Calu3 (cell line): ENCODE measurements at regions not wholly inside any gene's neighbourhood (a gene's known extent, or its start where the extent isn't known, plus 50 kb on each side); places are given as distances from the start of the nearest gene placed in this dataset.

Experiments
- BruUV-seq: library from RNA; stranded (reverse); fragments of 400-500 nt; replicated peaks from 2 replicates; lab custom pipeline; 2021; lab: Mats Ljungman, UMichigan
- CTCF ChIA-PET: fragments of 300-600 bp; sonication (Branson Sonifier 250); formaldehyde crosslinking; loops from one replicate; lab custom pipeline; 2022; ENCODE audit warnings: antibody characterized with exemption; lab: Charles Lee
- DNase-seq: peaks from one replicate; pipeline ENCODE4 v3.0.0; 2022
- H3K27ac Mint-ChIP-seq: one replicate; pipeline ENCODE4 v1.8.0; 2022; ENCODE audit warnings: mixed read lengths; ENCODE audit not compliant: unreplicated experiment
- H3K27me3 Mint-ChIP-seq: one replicate; pipeline ENCODE4 v1.8.0; 2022; ENCODE audit warnings: mixed read lengths; ENCODE audit not compliant: unreplicated experiment
- H3K36me3 Mint-ChIP-seq: one replicate; pipeline ENCODE4 v1.8.0; 2022; ENCODE audit warnings: mild to moderate bottlenecking, moderate library complexity, mixed read lengths; ENCODE audit not compliant: insufficient read depth, unreplicated experiment
- H3K4me1 Mint-ChIP-seq: one replicate; pipeline ENCODE4 v1.8.0; 2022; ENCODE audit warnings: mild to moderate bottlenecking, low read depth, mixed read lengths; ENCODE audit not compliant: unreplicated experiment
- H3K4me3 Mint-ChIP-seq: one replicate; pipeline ENCODE4 v1.8.0; 2022; ENCODE audit warnings: mild to moderate bottlenecking, low read depth, moderate library complexity, mixed read lengths; ENCODE audit not compliant: unreplicated experiment
- H3K9me3 Mint-ChIP-seq: one replicate; pipeline ENCODE4 v1.8.0; 2022; ENCODE audit warnings: low read depth, mixed read lengths; ENCODE audit not compliant: unreplicated experiment
- CTCF ChIP-seq: fragments of 200-600 bp; IDR thresholded peaks from one replicate; pipeline ENCODE4 v1.8.0; 2022; ENCODE audit warnings: antibody characterized with exemption; ENCODE audit not compliant: unreplicated experiment
- intact Hi-C: fragments of 100-400 bp; cut with micrococcal nuclease; formaldehyde crosslinking; loops from one replicate; pipeline ENCODE4 v1.10.0; 2022; ENCODE audit not compliant: unreplicated experiment

GRCh38 chr7:125644109-125644508 lies 714.5 kb upstream of the POT1 start:
- Mint-ChIP-seq H3K36me3 (no peaks in the 10 kb centered on the region), H3K27me3 (no peaks in the 10 kb centered on the region), H3K9me3 (no peaks in the 10 kb centered on the region), H3K27ac (no peak overlapping the region), H3K4me3 (no peak overlapping the region), H3K4me1 (peaks cover 20% of the 10 kb centered on the region)
- no peak for DNase-seq
- no TSS peak for BruUV-seq
- intact Hi-C loops: no loop called here
- TF ChIP-seq CTCF: no peak
- CTCF ChIA-PET: interaction anchor here (0.6 to 0.7 kb wide), 2 partner anchors 83 to 406 kb away, joined by 3 read pairs; no protein-coding TSS in a partner anchor

DNA sequence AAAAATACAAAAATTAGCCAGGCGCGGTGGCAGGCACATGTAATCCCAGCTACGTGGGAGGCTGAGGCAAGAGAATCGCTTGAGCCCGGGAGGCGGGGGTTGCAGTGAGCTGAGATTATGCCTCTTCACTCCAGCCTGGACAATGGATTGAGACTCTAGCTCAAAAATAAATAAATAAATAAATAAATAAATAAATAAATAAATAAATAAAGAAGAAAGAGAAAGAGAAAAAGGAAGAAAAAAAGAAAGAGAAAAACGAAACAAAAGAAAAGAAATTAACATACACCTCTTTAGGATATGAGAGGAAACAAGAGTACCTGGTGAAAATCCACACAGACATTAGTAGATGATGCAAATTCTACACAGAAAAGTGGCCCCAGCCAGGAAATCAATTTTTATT lies 713.7 kb upstream of the POT1 start:
- H3K4me3 Mint-ChIP-seq: no peak overlapping the region
- no peak overlapping the region for H3K27ac Mint-ChIP-seq
- no TSS peak for BruUV-seq
- CTCF ChIA-PET: no interaction called here
- DNase-seq: no peak
- TF ChIP-seq CTCF: no peak
- no peaks in the 10 kb centered on the region for H3K9me3 Mint-ChIP-seq
- intact Hi-C loops: no loop called here
- peaks cover 12% of the 10 kb centered on the region for H3K4me1 Mint-ChIP-seq
- H3K27me3 Mint-ChIP-seq: no peaks in the 10 kb centered on the region
- no peaks in the 10 kb centered on the region for H3K36me3 Mint-ChIP-seq

- intact Hi-C loops: no loop called here
- CTCF ChIA-PET: interaction anchor here (0.7 kb wide), 1 partner anchor 921 kb away, joined by 3 read pairs; no protein-coding TSS in a partner anchor
- H3K4me1 Mint-ChIP-seq: peaks cover 9% of the 10 kb centered on the region
These were observed 712.3 kb upstream of the POT1 start for GRCh38 chr7:125641884-125642283.

DNA sequence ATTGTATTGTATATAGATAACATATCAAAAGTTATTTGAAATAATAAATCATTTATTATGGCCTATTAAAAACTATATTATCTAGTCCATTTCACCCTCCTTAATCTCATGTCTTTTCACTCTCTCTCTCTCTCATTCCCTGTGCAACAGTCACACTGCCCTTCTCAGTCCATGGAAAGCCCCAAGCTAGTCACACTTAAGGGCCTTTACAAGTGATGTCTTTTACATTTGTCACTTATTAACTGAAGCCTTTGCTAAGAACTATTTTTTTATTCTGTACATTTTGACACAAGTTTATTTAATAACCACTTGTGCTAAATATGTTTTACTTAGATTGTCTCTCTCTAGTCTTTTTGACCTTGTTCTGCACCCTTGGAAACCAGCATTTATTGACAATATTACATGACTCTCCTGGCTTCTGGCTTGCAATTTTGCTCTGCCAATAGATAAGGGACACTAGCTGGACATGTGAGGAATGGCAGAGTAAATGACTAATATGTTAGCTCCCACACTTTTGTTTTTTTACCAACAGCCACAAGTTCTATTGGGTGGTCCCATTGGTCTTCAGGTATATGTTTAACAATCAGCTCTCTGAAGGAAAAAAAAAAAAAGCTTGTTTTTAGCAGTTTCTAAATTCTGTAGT lies 706.8 kb upstream of the POT1 start:
- H3K9me3 Mint-ChIP-seq: no peaks in the 10 kb centered on the region
- H3K4me3 Mint-ChIP-seq: no peak overlapping the region
- H3K4me1 Mint-ChIP-seq: peaks cover 8% of the 10 kb centered on the region
- CTCF ChIA-PET: no interaction called here
- H3K36me3 Mint-ChIP-seq: no peaks in the 10 kb centered on the region
- DNase-seq: no peak
- no peak for TF ChIP-seq CTCF
- no peak overlapping the region for H3K27ac Mint-ChIP-seq
- intact Hi-C loops: no loop called here
- H3K27me3 Mint-ChIP-seq: no peaks in the 10 kb centered on the region
- no TSS peak for BruUV-seq

More at GRCh38 chr7:125641884-125642283, 712.3 kb upstream of the POT1 start:
- Mint-ChIP-seq H3K36me3 (no peaks in the 10 kb centered on the region), H3K9me3 (no peaks in the 10 kb centered on the region), H3K27ac (no peak overlapping the region), H3K4me3 (no peak overlapping the region), H3K27me3 (no peaks in the 10 kb centered on the region)
- no TSS peak for BruUV-seq
- no peak for DNase-seq
- no peak for TF ChIP-seq CTCF
